DND-41 (cell line): ENCODE measurements at regions not wholly inside any gene's neighbourhood (a gene's known extent, or its start where the extent isn't known, plus 50 kb on each side); places are given as distances from the start of the nearest gene placed in this dataset.

Experiments
- EZH2 ChIP-seq: IDR thresholded peaks from 3 replicates; pipeline ENCODE4 v1.6.1; 2012; ENCODE audit warnings: borderline replicate concordance, low read depth, mild to moderate bottlenecking, moderate library complexity, low read length, inconsistent platforms; ENCODE audit not compliant: severe bottlenecking
- TF ChIP-seq, protein P1 (sequence below): IDR thresholded peaks from 2 replicates; pipeline ENCODE4 v1.5.1; 2012; ENCODE audit warnings: borderline replicate concordance, low read length, moderate library complexity, mild to moderate bottlenecking; ENCODE audit not compliant: poor library complexity, severe bottlenecking; ENCODE audit errors: extremely low read depth

DNA sequence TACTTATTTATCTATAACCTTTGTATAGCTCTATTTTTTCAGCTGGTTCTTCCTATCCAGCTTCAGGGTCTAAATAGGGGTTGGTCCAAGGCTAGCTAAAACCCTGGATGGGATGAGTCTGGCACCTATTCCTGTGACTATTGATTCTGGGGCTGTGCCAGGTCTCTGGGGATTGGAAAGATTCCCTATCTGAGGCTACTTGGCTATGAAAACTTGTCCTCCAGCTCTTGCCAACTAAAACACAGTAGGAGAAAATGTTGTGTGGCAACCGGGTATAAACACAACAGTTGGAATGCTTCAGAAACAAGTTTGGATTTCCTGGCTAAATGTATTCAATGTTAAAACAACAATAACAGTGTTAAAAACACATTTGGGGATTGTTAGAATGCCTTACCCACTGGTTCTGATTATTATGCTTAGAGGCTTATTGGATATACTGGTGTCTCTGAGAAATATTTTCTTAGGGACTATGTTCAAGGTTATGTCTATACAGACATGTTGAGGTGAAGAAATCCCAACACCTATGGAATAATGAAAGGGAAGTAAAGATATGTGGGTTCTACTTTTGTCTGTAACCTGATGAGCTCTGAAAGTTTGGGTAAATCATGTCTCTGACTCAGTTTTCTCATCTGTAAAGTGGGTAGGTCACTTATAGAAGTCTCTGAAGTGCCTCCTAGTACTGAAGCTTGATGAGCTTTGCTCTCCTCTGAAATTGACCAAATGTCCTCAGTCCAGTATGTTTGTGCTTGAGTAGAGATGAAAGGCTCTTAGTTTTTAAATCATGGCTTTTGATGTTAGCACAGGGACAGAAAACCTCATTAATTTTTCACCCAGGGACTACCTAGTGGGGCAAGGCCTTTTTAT, 460.7 kb downstream of the MTX2 start:
- no peak for TF ChIP-seq EZH2
- TF ChIP-seq, protein P1, sequence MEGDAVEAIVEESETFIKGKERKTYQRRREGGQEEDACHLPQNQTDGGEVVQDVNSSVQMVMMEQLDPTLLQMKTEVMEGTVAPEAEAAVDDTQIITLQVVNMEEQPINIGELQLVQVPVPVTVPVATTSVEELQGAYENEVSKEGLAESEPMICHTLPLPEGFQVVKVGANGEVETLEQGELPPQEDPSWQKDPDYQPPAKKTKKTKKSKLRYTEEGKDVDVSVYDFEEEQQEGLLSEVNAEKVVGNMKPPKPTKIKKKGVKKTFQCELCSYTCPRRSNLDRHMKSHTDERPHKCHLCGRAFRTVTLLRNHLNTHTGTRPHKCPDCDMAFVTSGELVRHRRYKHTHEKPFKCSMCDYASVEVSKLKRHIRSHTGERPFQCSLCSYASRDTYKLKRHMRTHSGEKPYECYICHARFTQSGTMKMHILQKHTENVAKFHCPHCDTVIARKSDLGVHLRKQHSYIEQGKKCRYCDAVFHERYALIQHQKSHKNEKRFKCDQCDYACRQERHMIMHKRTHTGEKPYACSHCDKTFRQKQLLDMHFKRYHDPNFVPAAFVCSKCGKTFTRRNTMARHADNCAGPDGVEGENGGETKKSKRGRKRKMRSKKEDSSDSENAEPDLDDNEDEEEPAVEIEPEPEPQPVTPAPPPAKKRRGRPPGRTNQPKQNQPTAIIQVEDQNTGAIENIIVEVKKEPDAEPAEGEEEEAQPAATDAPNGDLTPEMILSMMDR, result no peak
